Ectodermal cell (in vitro differentiated cells): ENCODE measurements at regions not wholly inside any gene's neighbourhood (a gene's known extent, or its start where the extent isn't known, plus 50 kb on each side); places are given as distances from the start of the nearest gene placed in this dataset.

Source experiments
- H3K27ac ChIP-seq: 2 replicates; pipeline ENCODE4 v1.7.0; 2013; ENCODE audit warnings: mild to moderate bottlenecking, low read depth, low read length; ENCODE audit not compliant: insufficient read depth, poor library complexity, severe bottlenecking
- H3K27me3 ChIP-seq: 2 replicates; pipeline ENCODE4 v1.7.0; 2013; ENCODE audit warnings: mild to moderate bottlenecking, low read length; ENCODE audit not compliant: insufficient read depth, control insufficient read depth, poor library complexity, severe bottlenecking
- H3K36me3 ChIP-seq: one replicate; pipeline ENCODE4 v1.7.0; 2013; ENCODE audit warnings: low read length; ENCODE audit not compliant: control insufficient read depth, insufficient read depth
- H3K4me1 ChIP-seq: one replicate; pipeline ENCODE4 v1.7.0; 2013; ENCODE audit warnings: low read length; ENCODE audit not compliant: control insufficient read depth, insufficient read depth
- H3K4me3 ChIP-seq: 2 replicates; pipeline ENCODE4 v1.7.0; 2013; ENCODE audit warnings: low read depth, low read length, control low read depth; ENCODE audit not compliant: insufficient read depth
- H3K9me3 ChIP-seq: 2 replicates; pipeline ENCODE4 v1.7.0; 2013; ENCODE audit warnings: mild to moderate bottlenecking, low read length, moderate library complexity; ENCODE audit not compliant: control insufficient read depth
- WGBS, 2 experiments: methylation state at CpG; one replicate each; pipeline ENCODE4 v1.1.7; 2013; ENCODE audit warnings: missing lambda C conversion rate in 2 of 2; 5-methylcytosine and 5-hydroxymethylcytosine counted together

- H3K36me3 ChIP-seq = no peaks in the 10 kb centered on the region
- no peaks in the 10 kb centered on the region for H3K27me3 ChIP-seq
- 83 to 95% methylated on average over 2 of the region's 2 CpGs for WGBS, 2 experiments
- no peaks in the 10 kb centered on the region for H3K9me3 ChIP-seq
- H3K4me3 ChIP-seq = no peak overlapping the region
- H3K27ac ChIP-seq = no peak overlapping the region
- H3K4me1 ChIP-seq = peaks cover 30% of the 10 kb centered on the region
These were observed 246.9 kb downstream of the SOX4 start for GRCh38 chr6:21840428-21840827.

- Histone ChIP-seq H3K4me1 (peaks cover 42% of the 10 kb centered on the region), H3K36me3 (no peaks in the 10 kb centered on the region), H3K27me3 (no peaks in the 10 kb centered on the region), H3K4me3 (no peak overlapping the region), H3K27ac (no peak overlapping the region), H3K9me3 (no peaks in the 10 kb centered on the region)
- WGBS, 2 experiments = 86% methylated on average over 1 of the region's 1 CpG; no CpG with 5 or more reads in 1 of the 2 experiments
These were observed 249.5 kb downstream of the SOX4 start for GRCh38 chr6:21842875-21843645.

GRCh38 chr6:21844120-21844917 is 250.8 kb downstream of the SOX4 start:
- Histone ChIP-seq H3K4me1 (peaks cover 42% of the 10 kb centered on the region), H3K27ac (peak overlapping the region; percentile 76), H3K36me3 (no peaks in the 10 kb centered on the region), H3K27me3 (no peaks in the 10 kb centered on the region), H3K9me3 (no peaks in the 10 kb centered on the region), H3K4me3 (no peak overlapping the region)
- WGBS, 2 experiments = 83 to 84% methylated on average over 10 of the region's 10 CpGs

GRCh38 chr6:21845018-21845417 is 251.5 kb downstream of the SOX4 start:
- 61 to 81% methylated on average over 2 to 3 of the region's 3 CpGs for WGBS, 2 experiments
- Histone ChIP-seq H3K4me3 (no peak overlapping the region), H3K27ac (peak overlapping the region; percentile 76)

GRCh38 chr6:21845439-21846140 is 252.0 kb downstream of the SOX4 start:
- peaks cover 42% of the 10 kb centered on the region for H3K4me1 ChIP-seq
- H3K27ac ChIP-seq = no peak overlapping the region
- 91 to 100% methylated on average over 4 to 6 of the region's 6 CpGs for WGBS, 2 experiments
- no peaks in the 10 kb centered on the region for H3K9me3 ChIP-seq
- H3K4me3 ChIP-seq = no peak overlapping the region
- H3K27me3 ChIP-seq = no peaks in the 10 kb centered on the region
- no peaks in the 10 kb centered on the region for H3K36me3 ChIP-seq

More at GRCh38 chr6:21845018-21845417, 251.5 kb downstream of the SOX4 start:
- Histone ChIP-seq H3K36me3 (no peaks in the 10 kb centered on the region), H3K9me3 (no peaks in the 10 kb centered on the region), H3K27me3 (no peaks in the 10 kb centered on the region), H3K4me1 (peaks cover 42% of the 10 kb centered on the region)

GRCh38 chr6:21846541-21847451 is 253.2 kb downstream of the SOX4 start:
- WGBS, 2 experiments = 70 to 74% methylated on average over 12 of the region's 12 CpGs
- Histone ChIP-seq H3K27ac (no peak overlapping the region), H3K4me3 (no peak overlapping the region), H3K9me3 (no peaks in the 10 kb centered on the region), H3K36me3 (no peaks in the 10 kb centered on the region), H3K27me3 (no peaks in the 10 kb centered on the region), H3K4me1 (peaks cover 42% of the 10 kb centered on the region)

GRCh38 chr6:21847711-21848480 is 254.3 kb downstream of the SOX4 start:
- Histone ChIP-seq H3K27me3 (no peaks in the 10 kb centered on the region), H3K27ac (no peak overlapping the region), H3K36me3 (no peaks in the 10 kb centered on the region), H3K4me1 (peaks cover 37% of the 10 kb centered on the region), H3K4me3 (no peak overlapping the region), H3K9me3 (no peaks in the 10 kb centered on the region)
- 96 to 97% methylated on average over 4 to 5 of the region's 5 CpGs for WGBS, 2 experiments

- Histone ChIP-seq H3K36me3 (no peaks in the 10 kb centered on the region), H3K27ac (no peak overlapping the region), H3K4me1 (peaks cover 12% of the 10 kb centered on the region), H3K9me3 (no peaks in the 10 kb centered on the region), H3K4me3 (no peak overlapping the region), H3K27me3 (no peaks in the 10 kb centered on the region)
- 100% methylated on average over 1 of the region's 1 CpG; no CpG with 5 or more reads in 1 of the 2 experiments for WGBS, 2 experiments
These were observed 257.1 kb downstream of the SOX4 start for GRCh38 chr6:21850691-21851090.
